ENCODE measurements at regions not wholly inside any gene's neighbourhood (a gene's known extent, or its start where the extent isn't known, plus 50 kb on each side); places are given as distances from the start of the nearest gene placed in this dataset.

DNA sequence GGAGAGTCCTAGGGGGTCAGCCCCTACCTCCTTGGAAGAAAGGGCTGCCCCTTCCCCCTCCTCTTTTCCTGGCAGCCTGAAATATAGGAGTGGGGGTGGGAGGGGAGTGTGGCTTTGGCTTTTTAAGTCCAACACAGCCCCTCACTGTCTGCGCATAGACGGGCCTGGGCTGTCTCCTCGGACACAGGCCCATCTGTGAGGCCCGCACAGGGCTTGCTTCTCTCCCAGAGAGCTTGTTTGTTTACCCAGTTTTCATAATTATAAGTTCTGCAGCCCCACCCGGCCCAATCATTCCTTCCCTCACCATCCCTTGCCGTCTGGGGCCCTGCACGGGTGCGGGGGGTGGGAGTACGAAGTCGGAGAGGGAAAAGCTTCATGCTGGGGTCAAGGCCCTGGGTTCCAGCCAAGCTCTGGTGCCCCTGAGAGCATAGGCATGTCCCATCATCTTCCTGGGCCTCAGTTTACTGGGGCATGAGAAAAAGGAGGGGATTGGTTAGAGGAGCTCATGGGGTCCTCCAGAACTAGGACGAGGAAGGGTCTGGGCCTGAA, 54.0 kb upstream of the STXBP1 start:
- Mint-ChIP-seq H3K9me3 (no peaks in the 10 kb centered on the region), H3K36me3 (peaks cover 25% of the 10 kb centered on the region), H3K27ac (peak overlapping the region; percentile 98), H3K27me3 (no peaks in the 10 kb centered on the region), H3K4me1 (ENCODE audit: unreplicated experiment) (peaks cover 64% of the 10 kb centered on the region), H3K4me3 (peak overlapping the region; percentile 58)
- TF ChIP-seq, protein P1, sequence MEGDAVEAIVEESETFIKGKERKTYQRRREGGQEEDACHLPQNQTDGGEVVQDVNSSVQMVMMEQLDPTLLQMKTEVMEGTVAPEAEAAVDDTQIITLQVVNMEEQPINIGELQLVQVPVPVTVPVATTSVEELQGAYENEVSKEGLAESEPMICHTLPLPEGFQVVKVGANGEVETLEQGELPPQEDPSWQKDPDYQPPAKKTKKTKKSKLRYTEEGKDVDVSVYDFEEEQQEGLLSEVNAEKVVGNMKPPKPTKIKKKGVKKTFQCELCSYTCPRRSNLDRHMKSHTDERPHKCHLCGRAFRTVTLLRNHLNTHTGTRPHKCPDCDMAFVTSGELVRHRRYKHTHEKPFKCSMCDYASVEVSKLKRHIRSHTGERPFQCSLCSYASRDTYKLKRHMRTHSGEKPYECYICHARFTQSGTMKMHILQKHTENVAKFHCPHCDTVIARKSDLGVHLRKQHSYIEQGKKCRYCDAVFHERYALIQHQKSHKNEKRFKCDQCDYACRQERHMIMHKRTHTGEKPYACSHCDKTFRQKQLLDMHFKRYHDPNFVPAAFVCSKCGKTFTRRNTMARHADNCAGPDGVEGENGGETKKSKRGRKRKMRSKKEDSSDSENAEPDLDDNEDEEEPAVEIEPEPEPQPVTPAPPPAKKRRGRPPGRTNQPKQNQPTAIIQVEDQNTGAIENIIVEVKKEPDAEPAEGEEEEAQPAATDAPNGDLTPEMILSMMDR (conservative IDR thresholded peaks at IDR 0.05), result no peak
- no peak for DNase-seq (ENCODE audit: extremely low spot score, unreplicated experiment)

DNA sequence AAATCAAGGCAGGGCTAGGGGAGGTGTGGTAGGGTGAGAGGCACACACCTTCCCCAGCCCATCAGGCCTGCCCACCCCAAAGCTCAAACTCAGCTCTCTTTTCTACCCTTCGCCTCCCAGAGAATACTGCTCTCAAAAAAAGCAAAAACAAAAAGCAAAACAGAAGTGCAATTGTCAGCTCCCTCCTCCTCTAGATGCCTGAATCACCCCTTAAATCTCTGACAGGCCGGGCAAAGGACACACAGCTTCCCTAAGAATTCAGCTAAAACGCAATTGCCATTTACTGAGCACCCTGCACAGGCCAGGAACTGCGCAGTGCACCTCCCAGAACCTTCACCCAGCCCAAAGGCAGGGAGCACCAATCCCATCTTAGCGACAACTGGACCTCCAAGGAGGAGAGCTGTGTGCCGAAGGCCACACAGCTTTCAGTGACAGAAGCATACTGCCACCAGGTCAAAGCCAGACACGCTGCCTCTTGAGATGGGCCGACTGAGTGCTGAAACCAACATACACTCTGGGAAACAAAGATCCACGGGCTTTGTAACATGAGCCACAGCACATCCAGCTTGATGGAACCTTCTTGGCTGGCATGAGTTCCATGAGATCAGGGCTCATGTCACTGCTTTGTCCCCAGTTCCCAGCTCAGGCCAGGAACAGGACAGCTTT, 53.4 kb upstream of the STXBP1 start:
- no peaks in the 10 kb centered on the region for H3K27me3 Mint-ChIP-seq
- TF ChIP-seq, protein P1 (conservative IDR thresholded peaks at IDR 0.05), result no peak
- H3K27ac Mint-ChIP-seq, result peak overlapping the region; percentile 98
- no peaks in the 10 kb centered on the region for H3K9me3 Mint-ChIP-seq
- H3K4me1 Mint-ChIP-seq (ENCODE audit: unreplicated experiment), result peaks cover 69% of the 10 kb centered on the region
- peak overlapping the region; percentile 78 for H3K4me3 Mint-ChIP-seq
- no peak for DNase-seq (ENCODE audit: extremely low spot score, unreplicated experiment)
- H3K36me3 Mint-ChIP-seq, result peaks cover 27% of the 10 kb centered on the region

DNA sequence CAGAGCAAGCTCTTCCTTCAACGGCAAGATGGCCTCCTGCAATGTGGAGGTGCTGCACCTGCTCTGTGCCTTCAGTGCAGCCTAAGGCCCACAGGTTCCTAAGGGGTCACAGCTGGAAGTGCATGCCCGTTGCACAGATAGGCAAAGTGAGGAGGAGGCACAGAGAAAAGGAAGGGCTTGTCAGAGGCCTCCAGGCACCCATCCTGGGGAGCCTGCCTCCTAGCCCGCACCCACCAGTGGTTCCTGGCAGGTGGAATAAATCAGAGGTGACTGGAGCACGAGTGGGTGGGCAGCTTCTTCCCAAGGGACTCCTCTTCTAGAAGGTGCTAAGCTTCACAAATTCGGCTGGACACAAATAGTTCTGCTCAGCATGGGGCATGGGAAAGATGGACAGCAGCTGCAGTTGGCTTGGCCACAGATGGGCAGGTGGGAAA, 52.8 kb upstream of the STXBP1 start:
- Mint-ChIP-seq H3K36me3 (peaks cover 27% of the 10 kb centered on the region), H3K27ac (peak overlapping the region; percentile 98), H3K4me3 (peak overlapping the region; percentile 78), H3K27me3 (no peaks in the 10 kb centered on the region), H3K4me1 (ENCODE audit: unreplicated experiment) (peaks cover 68% of the 10 kb centered on the region), H3K9me3 (no peaks in the 10 kb centered on the region)
- TF ChIP-seq, protein P1 (conservative IDR thresholded peaks at IDR 0.05), result no peak
- DNase-seq (ENCODE audit: extremely low spot score, unreplicated experiment), result no peak

DNA sequence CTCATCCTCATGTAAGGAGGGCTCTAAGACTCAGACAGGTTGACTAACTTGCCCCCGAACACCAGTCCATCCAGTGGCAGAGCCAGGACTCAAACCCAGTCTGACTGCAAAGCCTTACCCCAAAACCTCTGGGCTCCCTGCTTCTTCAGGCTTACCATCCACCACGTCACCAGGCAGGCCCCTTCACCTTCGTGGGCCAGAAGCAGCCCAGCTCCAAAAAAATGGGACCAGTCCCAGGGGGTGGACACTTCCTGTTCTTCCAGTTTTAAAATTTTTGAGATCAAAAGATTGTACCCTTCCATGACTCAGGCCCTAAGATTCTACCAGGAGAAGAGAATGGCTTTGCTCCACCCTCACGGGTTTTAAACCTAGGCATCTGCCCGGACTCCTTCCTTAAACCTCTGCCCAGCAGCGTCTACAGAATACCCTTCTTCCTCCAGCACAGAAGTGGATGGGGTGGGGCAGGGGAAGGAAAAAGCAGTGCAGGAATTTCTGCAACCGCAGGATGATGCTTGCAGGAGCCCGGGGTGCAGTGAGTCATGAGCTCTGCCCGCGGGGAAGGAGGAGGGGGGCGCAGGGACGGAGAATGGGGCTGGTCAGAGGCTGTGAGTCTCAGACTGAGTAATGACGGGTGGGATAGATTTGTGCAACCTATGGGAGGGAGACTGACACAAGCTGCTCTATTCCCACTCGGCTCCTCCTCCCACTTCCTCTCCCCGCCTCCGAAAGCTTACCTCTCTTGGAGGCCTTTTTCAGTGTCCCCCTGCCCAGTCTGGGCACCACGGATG, 50.4 kb upstream of the STXBP1 start:
- TF ChIP-seq, protein P1 (conservative IDR thresholded peaks at IDR 0.05), result no peak
- peaks cover 52% of the 10 kb centered on the region for H3K4me1 Mint-ChIP-seq (ENCODE audit: unreplicated experiment)

More for the DNA sequence above, 50.4 kb upstream of the STXBP1 start:
- Mint-ChIP-seq H3K36me3 (peaks cover 18% of the 10 kb centered on the region), H3K27ac (peak overlapping the region; percentile 98), H3K27me3 (no peaks in the 10 kb centered on the region), H3K9me3 (no peaks in the 10 kb centered on the region), H3K4me3 (peak overlapping the region; percentile 86)
- DNase-seq (ENCODE audit: extremely low spot score, unreplicated experiment), result no peak

Data from type B pancreatic cell (in vitro differentiated cells).